Lower leg skin (tissue), 3 donors: ENCODE measurements at regions not wholly inside any gene's neighbourhood (a gene's known extent, or its start where the extent isn't known, plus 50 kb on each side); places are given as distances from the start of the nearest gene placed in this dataset.

Source experiments
- CTCF ChIP-seq, 3 donors: fragments of 450-650 bp; IDR thresholded peaks; one replicate each; pipeline ENCODE4 v1.5.1; 2016; ENCODE audit warnings: antibody characterized with exemption in 3 of 3, mild to moderate bottlenecking in 3 of 3, moderate library complexity in 2 of 3
- POLR2A ChIP-seq, 2 donors: fragments of 450-650 bp; IDR thresholded peaks; one replicate each; pipeline ENCODE4 v1.6.1; 2016 to 2017; ENCODE audit warnings: antibody characterized with exemption in 2 of 2, mild to moderate bottlenecking in 1 of 2, moderate library complexity in 1 of 2

GRCh38 chr5:130799015-130799414, 366.0 kb downstream of the HINT1 start:
- TF ChIP-seq POLR2A (IDR thresholded peaks at IDR 0.05) (no peak), CTCF (IDR thresholded peaks at IDR 0.05) (no peak)
